ENCODE measurements at regions not wholly inside any gene's neighbourhood (a gene's known extent, or its start where the extent isn't known, plus 50 kb on each side); places are given as distances from the start of the nearest gene placed in this dataset.

GRCh38 chr2:142741764-142742269 is 135.6 kb upstream of the KYNU start:
- TF ChIP-seq CTCF (conservative IDR thresholded peaks at IDR 0.05) (no peak), ZFX (IDR thresholded peaks at IDR 0.05) (no peak)

All from C4-2B (cell line).